GM21619 (cell line): ENCODE measurements at regions not wholly inside any gene's neighbourhood (a gene's known extent, or its start where the extent isn't known, plus 50 kb on each side); places are given as distances from the start of the nearest gene placed in this dataset.

Source experiments
- ATAC-seq: cut with Tn5 transposase; IDR thresholded peaks from one replicate; pipeline ENCODE4 v1.9.1; 2021; ENCODE audit not compliant: unreplicated experiment

DNA sequence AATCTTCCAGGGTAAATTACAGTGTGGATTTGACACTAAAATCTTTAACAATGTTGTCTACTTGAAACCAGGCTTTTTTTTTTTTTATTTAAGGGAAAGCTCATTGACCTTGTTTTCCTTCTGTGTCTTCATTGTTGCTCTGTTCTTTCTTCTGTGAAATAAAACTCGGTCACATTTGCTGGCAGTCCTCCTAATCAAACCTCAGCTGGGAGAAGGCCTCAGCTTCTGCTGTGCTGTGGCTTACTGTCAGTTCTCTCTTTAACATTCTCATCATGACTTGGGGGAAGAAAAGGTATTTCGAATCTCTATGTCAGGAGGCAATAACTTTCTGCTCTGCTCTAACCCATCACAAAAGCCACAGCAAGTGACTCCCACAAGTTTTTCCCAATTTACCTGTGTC lies 268.9 kb downstream of the ZNF608 start:
- ATAC-seq = no peak

DNA sequence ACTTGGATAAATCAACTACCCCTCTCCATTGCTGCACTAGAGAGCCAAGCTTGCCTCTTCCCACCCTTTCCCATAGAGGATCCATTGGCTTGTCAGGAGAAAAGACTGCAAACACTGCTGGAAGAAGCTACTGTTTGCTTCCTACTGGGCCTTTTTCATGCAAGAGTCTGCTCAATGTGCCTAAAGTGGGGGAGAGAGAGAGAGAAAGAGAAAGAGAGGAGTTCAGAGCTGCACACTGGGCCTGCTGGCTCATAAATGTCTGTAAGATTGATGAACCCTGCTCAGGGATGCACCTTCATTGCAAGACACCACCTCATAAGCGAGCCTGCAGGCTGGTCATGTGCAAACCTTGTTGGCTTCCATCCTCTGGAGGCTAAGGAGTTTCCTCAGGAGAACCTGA lies 269.4 kb downstream of the ZNF608 start:
- ATAC-seq = no peak

- no peak for ATAC-seq
Measured at GRCh38 chr5:124474528-124475215, 271.8 kb downstream of the ZNF608 start.

- no peak for ATAC-seq
Measured at GRCh38 chr5:124468671-124469411, 277.6 kb downstream of the ZNF608 start.

- ATAC-seq = no peak
Measured at GRCh38 chr5:124467745-124468144, 278.7 kb downstream of the ZNF608 start.

GRCh38 chr5:124466011-124466410 lies 280.4 kb downstream of the ZNF608 start:
- no peak for ATAC-seq

DNA sequence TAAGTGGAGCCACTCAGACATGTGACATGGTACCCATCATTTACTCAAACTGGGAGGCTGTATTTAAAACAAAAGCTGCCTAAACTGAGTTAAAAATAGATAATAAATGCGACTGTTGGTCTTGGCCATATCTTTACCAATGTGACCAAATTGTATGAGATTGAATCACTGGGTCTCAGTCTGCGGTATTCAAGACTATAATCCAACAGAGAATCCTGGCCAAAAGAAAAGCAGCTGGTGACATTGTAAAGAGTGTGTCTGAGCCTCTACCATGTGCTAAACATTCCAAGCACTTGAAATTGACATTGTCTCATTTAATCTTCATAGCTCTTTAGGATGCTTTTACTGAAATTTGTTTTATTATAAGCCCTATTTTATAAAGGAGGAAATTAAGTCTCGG lies 282.6 kb downstream of the ZNF608 start:
- ATAC-seq = no peak

DNA sequence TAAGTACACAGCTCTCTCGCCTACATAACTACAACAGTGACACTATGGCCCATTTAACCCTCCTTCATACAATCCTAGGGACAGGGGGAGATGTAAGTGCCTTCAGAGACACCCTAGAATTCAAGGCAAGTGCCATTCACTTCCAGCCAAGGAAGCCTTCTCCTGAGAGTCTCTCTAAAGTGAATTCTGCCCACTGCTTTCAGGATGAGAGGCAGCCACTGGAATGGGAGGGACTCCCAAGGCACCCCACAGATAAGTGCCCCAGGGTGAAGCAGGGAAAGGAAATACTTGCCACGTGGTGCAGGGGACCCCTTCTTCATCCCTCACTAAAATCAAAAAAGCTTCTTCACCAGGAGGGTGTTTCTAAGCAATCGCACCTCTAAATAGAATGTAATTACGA lies 283.7 kb downstream of the ZNF608 start:
- ATAC-seq = no peak

- no peak for ATAC-seq
Measured at GRCh38 chr5:124461941-124462340, 284.5 kb downstream of the ZNF608 start.

DNA sequence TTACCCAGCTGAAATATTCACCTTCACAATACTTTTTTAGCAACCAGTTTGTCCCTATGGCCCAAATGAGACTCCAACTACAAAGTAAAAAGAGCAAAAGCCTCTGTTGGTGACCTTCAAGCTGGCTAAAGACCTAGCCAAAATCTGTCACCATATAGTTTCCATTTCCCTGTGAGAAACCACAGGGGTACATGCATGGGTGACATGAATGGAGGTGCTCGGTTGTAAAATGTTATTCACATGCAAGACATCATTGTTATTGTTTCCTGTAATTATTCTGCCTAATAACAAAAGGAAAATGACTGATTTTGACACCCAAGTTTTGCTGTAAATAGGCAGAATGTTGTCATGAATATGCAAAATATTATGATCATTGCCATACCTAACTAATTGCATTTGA lies 285.3 kb downstream of the ZNF608 start:
- ATAC-seq = no peak

DNA sequence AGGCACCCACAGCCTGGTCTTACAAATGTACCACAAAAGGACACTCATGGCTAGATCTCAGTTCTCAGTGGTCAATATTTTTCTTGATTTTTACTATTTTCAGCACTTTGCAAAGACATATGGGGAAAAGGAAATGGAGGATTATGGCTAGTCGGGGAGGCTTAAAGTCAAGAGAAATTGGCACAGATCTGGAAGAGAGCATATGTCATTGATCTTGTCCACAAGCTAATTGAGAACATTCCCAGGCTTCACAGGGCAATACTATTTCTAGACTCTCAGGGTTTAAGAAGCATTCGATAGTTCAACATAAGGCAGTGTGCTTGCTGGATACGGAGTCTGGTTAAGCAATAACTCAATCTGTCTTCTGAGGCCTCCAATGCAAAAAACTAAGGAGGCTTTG lies 285.8 kb downstream of the ZNF608 start:
- no peak for ATAC-seq

- ATAC-seq = no peak
Measured at GRCh38 chr5:124459984-124460383, 286.5 kb downstream of the ZNF608 start.

- no peak for ATAC-seq
Measured at GRCh38 chr5:124457901-124458300, 288.5 kb downstream of the ZNF608 start.

DNA sequence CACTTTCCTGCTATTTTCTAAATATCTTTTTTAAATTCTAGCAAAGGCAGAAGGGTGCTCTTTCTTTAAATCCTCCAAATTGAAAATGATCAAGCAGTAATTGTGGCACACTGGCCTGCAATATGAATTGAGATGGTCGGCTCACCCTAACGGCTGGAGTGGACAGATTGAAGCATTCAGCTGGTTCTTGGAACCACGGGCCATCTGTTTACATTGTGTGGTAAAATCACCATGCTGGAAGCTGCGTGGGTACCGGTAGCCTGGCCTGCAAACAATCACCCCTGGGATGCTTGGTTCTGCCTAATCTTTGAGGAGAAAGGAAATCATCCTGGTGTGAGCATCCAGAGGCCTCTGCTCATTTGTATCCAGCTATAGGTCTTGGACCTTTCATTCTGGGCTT lies 289.3 kb downstream of the ZNF608 start:
- ATAC-seq = no peak

GRCh38 chr5:124456249-124456648 lies 290.2 kb downstream of the ZNF608 start:
- ATAC-seq = no peak

DNA sequence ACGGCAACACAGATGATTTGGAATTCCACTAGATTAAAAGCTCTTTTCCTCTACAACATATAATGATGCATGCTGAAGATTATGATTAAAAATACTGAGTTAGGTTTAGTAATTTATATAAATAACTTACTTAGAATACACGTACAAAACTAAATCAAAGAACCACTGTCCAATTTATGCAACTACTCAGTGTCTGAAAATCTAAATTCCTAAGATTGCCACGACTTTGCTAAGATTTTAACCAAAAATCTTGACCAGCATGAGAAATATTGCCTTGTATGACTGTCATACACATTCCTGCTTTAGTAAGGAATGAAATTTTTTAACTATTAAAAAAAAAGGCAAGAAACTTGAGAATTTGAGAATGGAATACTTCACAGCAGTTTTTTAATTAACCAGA lies 292.4 kb downstream of the ZNF608 start:
- ATAC-seq = peak; percentile 3

DNA sequence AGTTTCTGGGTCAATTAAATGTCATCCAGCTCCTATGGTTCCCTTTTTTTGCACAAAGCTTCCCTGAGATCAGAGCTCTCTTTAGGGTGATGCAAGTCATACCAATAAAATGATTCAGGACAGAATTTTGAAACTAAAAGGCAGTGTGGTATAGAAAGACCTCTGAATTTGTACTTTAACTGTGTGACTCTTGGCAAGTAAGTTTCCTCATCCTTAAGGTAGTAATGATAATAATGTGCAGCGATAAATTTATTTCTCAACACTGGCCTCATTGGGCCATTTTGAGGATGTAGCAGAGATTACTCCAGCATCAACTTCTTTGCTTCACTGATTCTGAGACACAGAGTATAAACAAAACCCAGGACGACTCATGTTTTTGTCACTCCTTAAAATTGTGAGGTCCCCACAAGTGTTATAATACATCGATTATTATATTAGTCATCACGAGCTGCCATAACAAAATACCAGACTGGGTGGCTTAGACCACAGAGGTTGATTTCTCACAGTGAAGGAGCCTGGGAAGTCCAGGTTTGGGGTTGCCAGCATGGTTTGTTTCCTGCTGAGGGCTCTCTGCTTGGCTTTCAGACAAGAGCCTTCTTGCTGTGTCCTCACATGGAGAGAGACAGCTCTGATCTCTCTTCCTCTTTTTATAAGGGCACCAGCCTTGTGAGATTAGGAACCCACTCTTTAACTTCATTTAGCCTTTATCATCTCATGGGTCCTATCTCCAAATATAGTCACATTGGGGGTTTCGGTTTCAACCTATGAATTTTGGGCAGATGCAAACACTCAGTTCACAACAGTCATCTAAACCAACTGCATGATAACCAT lies 293.0 kb downstream of the ZNF608 start:
- peak; percentile 94 for ATAC-seq

DNA sequence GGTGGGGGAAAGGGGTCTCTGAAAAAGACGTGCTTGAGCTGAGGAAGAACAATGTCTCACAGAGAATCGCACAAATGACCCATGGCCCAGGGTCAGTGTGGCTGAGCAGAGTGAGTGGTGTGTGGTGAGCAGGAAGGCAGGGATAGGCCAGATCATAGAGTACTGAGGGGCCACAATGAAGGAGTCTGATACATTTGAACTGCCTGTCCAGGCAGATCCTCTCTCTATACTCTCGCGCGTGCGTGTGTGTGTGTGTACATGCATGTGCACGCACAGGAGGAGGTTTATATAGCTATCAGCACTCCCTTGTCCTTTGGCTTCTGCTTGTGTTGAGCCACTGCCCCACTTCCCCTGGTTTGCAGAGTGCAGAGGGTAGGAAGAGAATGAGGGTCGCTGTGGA lies 294.0 kb downstream of the ZNF608 start:
- ATAC-seq = no peak

- ATAC-seq = no peak
Measured at GRCh38 chr5:124451721-124452383, 294.6 kb downstream of the ZNF608 start.

- no peak for ATAC-seq
Measured at GRCh38 chr5:124446120-124446519, 300.3 kb downstream of the ZNF608 start.

DNA sequence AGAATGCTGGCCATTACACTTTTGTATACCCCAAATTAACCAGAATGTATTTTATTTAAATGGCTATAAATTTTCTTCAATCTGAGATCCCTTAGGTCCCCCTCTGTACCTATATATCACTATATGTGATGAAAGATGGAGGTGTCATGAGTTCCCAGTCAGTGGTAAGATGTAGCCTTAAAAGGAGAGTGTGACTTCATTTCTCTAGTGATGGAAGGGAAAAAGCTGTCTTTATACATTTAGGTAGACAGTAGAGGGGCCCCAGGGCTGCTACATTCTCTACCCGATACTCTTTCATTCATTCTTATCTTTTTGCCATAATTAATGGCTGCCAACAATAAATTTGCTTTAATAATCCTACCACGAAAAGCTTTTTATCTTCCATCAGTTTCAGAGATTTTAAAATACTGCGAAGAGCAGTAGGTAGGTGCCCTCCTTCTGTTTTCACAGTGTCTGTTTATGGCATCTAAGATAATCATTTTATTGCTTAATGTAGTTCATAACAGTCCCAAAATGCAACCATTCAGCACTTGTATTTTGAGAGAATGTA lies 301.3 kb downstream of the ZNF608 start:
- no peak for ATAC-seq
